Activated CD4-positive, alpha-beta T cell treated with anti-CD3 and anti-CD28 coated beads, Interleukin-2, amount 50 U/mL, for 16 hours (primary cell): ENCODE measurements at regions not wholly inside any gene's neighbourhood (a gene's known extent, or its start where the extent isn't known, plus 50 kb on each side); places are given as distances from the start of the nearest gene placed in this dataset.

ENCODE experiments used
- DNase-seq: peaks from one replicate; pipeline ENCODE4 v3.0.0-alpha.2; 2020

DNA sequence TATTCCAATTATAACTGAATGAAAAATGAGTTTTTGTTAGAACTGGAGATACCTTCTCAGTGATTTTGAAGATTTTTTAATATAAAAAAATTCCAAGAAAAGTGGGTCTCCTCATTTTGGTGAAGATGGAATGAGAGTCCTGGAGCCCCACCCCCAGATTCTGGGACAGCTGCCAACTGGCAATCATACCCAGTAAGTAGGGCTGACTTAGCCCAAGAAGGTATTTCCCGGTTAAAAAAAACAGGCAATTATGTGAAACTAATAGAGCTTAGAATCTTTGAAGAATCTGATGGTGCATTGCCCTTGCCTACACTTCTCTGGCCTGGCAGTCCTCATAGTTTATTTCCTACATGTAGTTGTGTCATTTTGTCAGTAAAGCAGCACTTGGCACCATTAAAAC is 52.8 kb upstream of the VWDE start:
- no peak for DNase-seq

DNA sequence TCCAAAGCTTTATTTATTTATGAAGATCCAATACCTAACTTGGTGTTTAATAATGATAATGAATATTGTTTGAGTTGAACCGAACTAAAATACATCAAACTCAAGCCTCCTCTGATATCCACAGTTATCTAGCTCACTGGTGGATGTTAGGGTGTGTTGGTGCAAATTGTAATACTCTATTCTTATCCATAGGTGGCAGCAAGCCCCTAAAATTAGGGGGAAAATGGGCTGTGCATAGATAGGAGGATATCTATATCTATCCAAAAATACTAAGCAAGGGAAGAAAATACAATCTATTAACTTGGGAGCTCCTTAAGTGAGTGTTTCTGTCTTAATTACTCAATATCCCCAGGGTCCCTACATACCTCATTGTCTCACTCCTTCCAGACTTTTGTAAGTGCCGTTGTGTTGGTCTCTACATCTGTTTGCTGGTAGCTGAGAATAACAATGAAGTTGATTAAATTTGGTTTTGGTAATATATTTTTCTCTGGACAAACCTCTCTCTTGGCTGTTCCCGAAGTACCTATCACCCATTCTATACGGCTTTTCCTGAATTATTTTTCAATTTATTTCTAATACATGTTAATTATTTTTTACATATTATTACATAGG is 55.0 kb upstream of the VWDE start:
- peak; percentile 44 for DNase-seq

DNA sequence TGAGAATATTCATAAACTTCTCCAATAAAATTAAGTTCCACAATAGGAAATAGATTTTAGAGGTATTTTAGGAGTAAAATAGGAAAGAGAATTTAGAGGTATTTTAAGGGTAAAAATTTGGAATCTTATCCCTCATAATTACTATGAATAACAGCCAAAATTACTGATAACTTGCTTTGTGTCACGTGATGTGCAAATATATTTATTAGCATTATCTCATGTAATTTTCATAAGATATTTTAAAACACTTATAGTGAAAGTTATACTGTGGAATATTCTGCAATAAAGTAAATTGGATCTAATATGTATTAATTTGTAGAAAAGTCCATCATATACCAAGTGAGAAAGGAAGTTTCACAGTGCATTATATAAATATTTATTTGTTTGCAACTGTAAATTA is 64.2 kb upstream of the VWDE start:
- DNase-seq = no peak

DNA sequence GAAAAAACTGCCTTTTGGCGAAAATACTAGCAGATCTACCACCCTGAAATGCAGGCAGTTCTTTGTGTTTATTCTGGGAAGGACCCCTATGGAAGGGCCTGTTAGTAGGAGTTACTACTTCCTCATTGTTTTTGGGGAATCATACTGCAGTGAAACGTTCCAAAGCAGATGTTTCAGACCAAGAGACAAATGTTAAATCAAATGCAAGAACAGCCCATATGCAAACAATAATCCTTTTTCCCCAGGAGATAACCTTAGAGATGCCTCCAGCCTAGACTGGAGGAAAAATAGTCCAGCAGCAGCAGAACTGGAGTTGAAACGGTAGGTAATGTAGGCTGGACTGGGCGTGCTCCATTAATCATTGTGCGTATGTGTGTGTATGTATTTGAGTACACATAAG is 65.9 kb upstream of the VWDE start:
- DNase-seq = no peak

DNA sequence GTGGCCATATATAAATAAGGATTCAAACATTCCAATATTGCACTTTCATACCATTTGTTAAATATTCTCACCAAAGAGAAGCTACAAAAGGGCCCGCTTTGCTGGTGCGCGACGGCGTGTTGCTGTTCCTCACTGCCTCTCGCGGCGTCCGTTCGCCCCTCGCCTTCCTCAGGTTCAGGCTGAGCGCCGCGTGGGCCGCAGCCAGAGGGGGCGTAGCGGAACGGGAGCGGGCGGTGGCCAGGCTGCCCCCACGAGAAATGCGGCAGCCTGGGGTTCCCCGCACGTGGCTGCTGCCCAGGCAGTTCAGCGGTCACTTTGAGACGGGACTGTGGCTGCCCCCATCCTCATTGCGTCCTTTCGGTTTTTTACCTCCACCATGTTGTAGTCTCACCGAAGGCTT is 67.3 kb upstream of the VWDE start:
- DNase-seq = no peak

DNA sequence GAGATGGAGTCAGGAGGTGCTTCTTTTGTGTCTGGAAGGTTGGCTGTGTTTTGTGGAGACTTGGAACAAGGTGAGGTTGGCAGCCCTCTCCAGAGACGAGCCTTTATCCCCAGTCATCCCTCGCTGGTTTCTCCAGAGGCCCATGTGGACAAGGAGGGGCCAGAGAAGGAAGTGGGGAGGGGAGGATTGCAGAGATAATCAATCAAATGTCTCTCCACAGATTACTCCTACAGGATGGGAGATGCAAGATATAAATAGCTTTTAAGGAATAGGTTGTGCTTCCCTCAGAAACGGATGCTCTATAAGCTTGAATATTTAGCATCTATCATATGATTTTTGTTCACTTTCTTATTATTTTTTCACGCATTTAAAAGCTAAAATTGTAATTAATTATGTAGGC is 70.4 kb upstream of the VWDE start:
- DNase-seq = no peak

DNA sequence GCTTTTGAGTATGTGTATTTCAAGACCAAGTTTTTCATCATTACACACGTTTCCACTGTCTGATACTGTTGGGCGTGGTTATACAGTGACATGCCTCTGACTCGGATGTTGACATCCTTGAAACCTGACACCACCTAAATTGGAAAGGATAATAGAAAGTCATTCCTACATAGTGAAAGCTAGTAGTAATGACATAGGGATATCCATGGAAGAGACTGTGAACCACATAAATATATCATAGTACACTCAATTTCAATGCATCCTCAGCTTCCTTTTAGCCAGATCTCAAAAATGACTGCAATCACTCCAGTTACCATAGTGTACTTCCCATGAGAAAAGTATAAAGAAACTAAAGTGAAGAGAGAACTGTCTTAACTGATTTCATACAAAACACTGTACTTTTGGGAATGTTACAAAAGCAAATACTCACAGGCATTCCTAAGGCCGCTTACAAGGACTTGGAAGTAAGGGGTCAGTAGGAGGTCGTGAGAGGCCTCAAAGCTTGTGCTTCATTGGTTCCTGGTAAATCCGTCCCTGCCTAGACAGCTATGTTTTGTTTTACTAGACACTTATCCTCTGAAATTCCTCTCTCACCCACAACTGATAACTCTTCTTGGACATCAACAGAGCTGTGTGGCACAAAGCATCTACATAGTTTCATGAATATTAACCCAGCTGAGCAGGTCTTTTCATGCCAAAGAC is 71.8 kb upstream of the VWDE start:
- no peak for DNase-seq

DNA sequence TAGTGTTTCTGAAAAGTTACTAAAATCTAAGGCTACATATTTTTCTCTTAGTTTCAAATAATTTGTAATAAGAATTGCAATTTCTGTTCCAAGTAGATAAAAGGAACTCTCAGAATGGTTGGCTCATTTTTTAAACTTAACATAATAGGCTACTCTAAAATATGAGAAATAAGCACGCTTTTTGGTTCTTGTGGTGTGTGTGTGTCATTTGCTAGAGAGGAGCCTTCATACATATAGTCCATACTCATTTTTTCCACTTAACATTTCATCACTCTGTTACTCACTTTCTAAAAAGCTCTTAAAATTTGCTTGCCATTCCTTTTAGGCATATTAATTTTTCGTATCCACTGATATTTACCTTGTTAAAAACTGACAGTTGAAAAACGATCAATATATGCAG is 74.0 kb upstream of the VWDE start:
- no peak for DNase-seq

DNA sequence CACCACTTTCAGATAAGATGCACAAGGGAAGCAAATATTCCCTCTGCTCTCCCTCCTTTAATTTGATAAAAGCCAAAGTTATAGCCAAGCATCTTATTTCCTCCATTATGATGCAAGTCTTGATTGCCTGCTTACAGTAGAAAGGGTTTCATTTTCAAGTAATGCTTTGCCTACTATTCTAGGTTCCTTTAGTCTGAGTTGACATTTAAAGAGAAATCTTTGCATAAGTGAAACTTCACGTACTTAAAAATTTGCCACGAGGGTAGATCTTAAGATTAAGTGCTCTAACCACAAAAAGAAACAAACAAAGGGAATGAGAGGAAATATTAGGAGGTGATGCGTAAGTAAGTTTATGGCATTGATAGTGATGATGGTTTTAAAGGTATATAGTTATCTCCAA is 78.1 kb upstream of the VWDE start:
- peak; percentile 5 for DNase-seq

DNA sequence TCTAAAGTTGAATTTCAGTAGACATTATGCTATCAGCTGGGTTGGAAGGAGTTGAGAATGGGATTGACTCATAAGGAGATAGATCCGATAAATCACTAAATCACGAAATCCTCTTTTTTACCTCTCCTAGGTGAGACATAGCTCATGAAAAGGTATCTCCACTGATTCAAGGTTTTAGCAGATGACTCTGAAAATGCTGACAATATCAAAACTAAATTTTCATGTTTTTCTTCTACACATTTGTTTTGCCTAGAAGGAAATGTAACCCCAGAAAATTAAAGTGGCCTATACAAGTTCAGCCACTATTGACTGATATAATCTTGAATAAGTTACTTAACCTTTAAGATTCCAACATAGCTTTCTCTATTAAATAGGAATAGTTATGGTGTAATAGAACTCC is 82.2 kb upstream of the VWDE start:
- no peak for DNase-seq

DNA sequence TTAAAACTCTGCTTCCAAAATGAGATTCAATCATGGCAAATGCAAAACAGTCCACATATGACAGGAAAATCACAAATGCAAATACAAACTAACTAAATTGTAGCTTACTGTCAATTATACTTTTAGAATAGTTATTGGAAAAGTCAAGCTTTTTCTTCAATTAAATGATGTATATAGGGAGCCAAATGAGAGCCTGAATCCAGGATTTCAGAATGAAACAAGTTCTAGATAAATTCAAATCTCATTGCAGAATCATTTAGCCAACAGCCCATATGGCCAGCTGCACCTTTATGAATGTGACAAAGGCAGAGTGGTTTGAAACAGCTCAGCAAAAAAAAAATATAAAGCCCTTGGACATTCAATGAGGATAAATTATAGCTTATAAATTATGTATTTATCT is 82.2 kb upstream of the SCIN start:
- no peak for DNase-seq

DNA sequence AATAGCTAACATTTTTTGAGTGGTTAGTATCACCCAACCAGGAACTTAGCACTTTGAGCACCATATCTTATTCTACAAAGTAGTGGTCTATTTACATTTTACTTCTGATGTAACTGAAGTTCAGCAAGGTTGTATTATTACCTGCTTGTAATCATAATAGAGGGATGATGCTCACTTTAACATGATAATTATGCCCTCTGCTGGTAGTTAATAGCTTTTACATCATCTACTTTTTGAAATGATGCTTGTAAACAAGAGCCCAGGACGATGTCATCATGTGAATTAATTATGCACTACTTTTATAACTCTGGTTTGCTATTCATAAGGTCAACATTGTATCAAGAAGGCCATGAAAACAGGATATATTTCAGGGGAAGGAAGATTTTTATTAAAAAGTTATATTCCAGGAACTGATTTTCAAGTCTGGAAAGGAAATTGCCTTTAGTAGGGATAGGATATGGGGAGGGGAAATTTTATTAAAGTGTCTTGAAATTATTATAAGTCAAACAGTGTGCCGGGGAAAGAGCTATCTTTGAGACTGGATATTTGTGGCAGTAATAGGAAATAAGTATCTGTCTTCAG is 80.3 kb upstream of the SCIN start:
- peak; percentile 18 for DNase-seq

DNA sequence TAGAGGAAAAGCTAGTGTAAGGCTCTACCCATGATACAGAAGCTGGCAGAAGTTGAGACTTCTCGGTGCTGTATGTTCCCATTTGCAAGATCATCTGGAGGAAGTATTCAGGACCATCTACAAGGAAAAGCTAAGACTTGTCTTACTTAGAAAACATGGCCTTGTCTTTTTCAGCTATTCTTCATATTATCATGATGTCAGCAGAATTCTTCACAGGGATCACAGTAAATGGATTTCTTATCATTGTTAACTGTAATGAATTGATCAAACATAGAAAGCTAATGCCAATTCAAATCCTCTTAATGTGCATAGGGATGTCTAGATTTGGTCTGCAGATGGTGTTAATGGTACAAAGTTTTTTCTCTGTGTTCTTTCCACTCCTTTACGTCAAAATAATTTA is 79.6 kb upstream of the SCIN start:
- DNase-seq = no peak

DNA sequence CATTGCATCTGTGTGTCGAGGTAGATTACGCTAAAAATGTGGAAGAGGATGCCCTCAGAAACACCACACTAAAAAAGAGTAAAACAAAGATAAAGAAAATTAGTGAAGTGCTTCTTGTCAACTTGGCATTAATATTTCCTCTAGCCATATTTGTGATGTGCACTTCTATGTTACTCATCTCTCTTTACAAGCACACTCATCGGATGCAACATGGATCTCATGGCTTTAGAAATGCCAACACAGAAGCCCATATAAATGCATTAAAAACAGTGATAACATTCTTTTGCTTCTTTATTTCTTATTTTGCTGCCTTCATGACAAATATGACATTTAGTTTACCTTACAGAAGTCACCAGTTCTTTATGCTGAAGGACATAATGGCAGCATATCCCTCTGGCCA is 79.0 kb upstream of the SCIN start:
- no peak for DNase-seq

DNA sequence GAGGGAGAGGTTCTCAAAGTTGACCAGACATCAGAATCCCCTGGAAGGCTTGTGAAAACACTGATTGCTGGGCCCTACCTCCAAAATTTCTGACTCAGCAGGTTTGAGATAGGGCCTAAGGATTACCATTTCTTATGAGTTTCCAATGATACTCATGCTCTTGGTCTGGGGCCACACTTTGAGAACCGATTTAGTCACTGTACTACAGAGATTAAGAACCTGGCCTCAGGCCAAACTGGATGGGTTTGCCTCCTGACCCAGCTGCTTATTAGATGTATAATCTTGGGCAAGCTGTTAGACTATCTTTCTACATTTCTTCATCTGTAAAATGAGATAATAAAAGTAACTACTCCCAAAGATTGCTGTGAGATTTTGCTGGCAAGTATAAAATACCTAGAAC is 77.1 kb upstream of the SCIN start:
- no peak for DNase-seq

DNA sequence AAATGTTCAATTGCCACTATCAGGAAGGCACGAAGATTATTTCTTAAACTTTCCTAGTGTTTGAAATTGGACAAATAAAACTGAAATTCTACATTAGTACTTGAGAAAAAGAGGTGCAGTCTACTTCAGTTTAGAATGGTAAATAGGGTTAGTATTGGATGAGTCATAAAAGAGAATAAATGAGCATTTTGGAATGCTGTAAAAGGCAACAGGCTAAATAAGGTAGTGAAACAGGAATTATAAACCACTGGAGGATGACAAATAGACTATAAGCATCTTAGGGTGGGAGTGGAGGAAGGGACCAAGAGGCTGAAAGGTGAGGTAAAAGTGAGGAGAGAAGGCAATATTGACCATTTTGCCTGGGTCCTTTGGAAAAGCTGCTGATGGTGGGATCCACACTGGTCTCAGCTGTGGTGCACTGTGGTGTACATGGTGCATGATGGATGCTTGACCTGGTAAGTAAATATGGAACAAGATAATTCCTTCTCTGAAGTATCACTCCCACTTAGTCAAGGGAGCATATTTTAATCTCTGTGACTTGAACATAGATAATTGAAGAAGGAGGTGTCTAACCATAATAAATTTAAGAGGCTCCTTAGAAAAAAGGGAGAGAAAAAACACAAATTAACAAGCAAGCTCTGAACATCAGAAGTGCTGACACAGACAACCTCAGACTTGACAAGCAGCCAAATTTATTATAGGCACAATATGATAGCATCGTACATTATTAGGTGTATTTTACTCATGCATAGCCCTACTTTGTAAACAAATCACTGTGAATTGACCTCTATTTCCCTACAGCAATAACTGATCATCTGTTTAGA is 76.4 kb upstream of the SCIN start:
- no peak for DNase-seq

DNA sequence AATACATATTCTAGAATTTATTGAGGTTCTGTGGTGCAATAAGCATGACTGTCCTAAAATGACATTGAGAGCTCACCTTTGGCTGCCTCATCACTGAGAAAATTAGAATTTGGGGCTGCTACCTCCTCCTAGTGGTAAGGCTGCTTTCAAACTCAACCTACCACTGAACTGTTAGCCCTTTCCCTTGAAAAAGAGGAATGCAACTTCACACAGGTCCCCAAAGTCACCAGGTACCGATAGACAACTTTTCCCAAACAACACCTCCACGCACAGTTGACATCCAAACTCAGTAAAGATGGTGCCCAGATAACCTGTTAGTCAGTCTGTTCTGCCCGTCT is 75.9 kb upstream of the SCIN start:
- DNase-seq = no peak

DNA sequence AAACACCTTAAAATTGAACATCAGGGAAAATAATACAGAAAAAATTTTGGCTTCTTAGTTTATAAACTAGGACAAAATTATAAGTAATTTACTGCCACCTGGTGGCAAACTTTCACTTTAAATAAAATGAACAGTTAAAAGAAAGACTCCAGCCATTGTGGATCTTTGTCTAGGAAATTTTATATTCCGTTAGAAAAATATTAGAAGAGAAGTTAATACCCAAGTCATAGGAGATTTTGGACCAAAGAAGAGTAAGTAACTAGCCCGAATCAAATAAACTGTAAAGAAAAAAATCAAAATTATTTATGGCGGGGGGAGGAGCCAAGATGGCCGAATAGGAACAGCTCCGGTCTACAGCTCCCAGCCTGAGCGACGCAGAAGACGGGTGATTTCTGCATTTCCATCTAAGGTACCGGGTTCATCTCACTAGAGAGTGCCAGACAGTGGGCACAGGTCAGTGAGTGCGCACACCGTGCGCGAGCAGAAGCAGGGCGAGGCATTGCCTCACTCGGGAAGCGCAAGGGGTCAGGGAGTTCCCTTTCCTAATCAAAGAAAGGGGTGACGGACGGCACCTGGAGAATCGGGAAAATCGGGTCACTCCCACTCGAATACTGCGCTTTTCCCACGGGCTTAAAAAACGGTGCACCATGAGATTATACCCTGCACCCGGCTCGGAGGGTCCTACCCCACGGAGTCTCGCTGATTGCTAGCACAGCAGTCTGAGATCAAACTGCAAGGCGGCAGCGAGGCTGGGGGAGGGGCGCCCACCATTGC is 73.4 kb upstream of the SCIN start:
- peak; percentile 21 for DNase-seq

DNA sequence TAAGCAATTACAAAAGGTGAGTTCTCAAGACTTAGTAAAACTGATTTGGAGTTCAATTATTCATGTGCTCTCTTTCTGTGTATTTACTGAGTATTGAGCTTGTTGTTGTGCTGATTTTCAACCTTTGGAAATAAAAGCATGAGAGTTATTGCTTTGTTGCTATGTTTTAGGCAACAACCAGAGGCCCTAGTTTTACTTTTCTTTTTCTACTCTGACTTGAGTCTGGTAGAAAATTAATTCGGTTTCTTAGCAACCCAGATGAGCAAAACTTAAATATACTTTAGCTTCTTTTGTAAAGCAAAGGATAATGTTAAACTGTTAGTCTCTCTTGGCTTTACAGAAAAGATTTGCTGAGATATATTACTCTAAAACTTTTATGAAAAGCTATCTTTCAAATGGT is 66.4 kb upstream of the SCIN start:
- no peak for DNase-seq

DNA sequence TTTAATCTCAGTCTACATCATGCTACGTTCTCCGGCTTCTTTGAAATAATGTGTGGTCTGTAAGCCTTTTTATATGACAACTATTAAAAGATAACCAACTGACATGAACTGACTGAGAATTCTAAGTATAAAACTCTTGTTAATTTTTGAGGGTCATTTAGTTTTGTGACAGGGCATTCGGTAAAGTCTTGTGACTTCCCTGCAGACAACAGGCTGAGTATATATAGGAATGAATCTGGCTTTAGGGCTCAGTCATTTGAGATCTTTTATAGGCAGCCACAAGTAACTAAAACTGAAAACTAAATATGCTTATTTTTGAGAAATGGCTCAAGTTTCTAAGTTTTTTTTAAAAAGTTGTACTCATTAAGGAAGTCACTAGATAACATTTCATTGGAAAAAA is 62.5 kb upstream of the SCIN start:
- DNase-seq = no peak

DNA sequence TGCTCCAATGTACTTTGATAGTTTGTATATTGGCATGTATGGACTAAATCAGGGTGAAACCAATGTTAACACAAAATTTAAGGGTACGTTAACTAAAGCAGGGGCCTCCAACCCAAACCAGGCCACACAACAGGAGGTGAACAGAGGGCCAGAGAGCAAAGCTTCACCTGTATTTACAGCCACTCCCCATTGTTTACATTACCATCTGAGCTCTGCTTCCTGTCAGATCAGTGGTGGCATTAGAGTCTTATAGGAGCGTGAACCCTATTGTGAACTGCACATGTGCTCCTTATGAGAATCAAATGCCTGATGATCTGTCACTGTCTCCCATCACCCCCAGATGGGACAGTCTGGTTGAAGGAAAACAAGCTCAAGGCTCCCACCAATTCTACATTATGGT is 62.0 kb upstream of the SCIN start:
- no peak for DNase-seq

DNA sequence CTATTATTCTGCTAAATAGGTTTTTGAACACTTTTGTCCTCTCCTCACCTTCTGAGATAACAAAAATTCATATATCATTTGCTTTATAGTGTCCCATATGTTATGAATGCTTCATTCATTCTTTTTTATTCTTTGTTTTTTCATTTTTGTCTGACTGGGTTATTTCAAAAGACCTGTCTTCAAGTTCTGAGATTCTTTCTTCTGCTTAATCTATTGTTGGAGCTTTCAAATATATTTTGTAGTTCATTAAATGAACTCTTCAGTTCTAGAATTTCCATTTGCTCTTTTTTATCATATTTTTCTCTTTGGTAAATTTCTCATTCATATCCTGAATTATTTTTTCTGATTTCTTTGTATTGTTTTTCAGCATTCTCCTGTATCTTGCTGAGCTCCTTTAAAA is 53.1 kb upstream of the SCIN start:
- no peak for DNase-seq

DNA sequence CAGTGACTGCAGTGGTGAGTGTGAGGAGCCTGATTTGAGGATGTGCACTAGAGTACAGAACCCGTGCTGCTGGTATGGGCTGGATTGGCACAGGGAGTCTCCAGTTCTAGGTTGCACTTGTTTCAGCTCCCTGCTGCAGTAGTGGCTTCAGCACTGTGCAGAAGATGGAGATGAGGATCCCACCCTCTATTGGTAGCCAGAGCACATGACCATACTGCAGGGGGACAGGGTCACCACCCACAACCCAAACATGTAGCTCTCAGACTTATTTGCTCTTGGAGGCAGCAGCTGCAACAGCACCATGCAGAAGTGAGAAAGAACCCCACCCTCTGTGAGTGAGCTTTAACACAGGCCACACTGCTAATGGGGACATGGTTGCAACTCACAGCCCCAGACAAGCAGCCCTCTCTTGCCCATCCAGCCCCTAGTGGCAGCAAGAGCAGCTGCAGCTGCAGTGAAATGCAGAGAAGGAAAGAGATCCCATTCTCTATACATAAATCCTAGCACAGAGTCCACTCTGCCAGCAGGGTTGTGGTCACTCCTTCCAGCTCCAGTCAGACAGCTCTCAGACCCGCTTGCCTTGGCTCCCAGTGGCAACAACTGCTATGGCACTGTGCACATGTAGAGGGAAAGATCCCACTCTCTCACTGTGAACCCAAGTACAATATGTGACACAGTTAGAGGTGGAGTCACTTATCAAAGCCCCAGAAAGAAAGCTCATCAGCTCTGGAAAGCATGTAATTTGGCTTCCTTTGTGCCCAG is 51.4 kb upstream of the SCIN start:
- DNase-seq = no peak
